ENCODE measurements at regions not wholly inside any gene's neighbourhood (a gene's known extent, or its start where the extent isn't known, plus 50 kb on each side); places are given as distances from the start of the nearest gene placed in this dataset.

DNA sequence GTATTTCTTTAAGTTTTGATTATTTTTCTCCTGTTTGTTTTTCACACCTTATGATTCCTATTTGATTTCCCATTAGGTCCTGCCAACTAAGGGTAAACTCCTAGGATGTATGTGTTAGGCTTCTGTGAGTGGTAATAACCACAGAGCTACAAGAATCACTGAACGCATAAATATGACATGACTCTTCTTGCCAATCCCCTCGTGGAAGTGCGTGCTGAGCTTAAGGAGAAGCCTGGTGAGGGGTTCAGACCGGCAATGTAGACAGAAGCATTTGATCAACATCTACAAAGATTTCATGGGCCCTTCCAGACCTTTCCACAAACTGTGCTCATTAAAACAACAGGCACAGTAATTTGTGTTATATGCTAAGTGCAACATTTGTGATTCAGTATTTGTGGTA, 273.8 kb upstream of the SNX7 start:
- Histone ChIP-seq H3K4me1 (no peaks in the 10 kb centered on the region), H3K4me3 (no peak overlapping the region), H3K36me3 (no peaks in the 10 kb centered on the region), H3K27ac (no peak overlapping the region), H3K9me3 (no peaks in the 10 kb centered on the region), H3K27me3 (no peaks in the 10 kb centered on the region)
- TF ChIP-seq POLR2A (IDR thresholded peaks at IDR 0.05) (no peak), POLR2AphosphoS5 (IDR thresholded peaks at IDR 0.05) (no peak)
- WGBS, 2 donors (ENCODE audit: low coverage in 1 of 2): 84 to 100% methylated on average over 2 to 4 of the region's 4 CpGs
- ATAC-seq: no peak

DNA sequence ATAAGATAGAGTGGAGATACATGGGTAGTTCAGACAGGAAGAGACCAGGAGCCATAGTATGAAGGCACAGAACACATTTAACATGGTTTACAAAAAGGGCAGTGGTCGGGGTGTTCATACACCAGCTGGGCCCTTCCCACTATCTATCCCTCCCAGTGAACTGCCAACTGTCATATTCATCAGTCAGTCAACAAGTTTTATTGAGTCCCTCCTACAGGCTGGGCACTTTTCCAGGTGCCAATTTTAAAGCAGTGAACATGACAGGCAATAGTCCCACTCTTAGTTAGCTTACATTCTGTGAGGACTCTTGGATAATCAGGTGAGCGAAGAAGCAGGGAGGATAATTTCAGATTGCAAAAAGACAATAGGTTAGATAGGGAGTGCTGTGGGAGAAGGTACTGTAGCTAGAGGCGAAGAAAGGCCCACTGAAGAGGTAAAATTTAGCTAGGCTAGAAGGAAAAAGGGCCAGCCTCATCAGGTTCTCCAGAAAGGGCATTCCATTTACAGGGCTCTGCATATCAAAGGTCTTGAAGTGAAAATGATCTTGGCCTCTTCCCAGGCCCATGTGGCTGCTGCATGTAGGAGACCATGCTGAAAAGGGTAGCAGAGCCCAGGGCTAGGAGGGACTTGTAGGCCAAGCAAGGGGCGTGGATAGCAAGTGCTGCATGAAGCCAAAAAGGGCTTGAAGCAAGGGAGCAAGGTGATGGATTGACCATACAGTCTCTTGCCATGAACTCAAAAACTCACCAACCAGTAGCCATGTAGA, 274.7 kb upstream of the SNX7 start:
- Histone ChIP-seq H3K4me1 (no peaks in the 10 kb centered on the region), H3K4me3 (no peak overlapping the region), H3K27me3 (no peaks in the 10 kb centered on the region), H3K9me3 (no peaks in the 10 kb centered on the region), H3K27ac (no peak overlapping the region), H3K36me3 (no peaks in the 10 kb centered on the region)
- 91 to 100% methylated on average over 1 to 3 of the region's 4 CpGs for WGBS, 2 donors (ENCODE audit: low coverage in 1 of 2)
- TF ChIP-seq POLR2AphosphoS5 (IDR thresholded peaks at IDR 0.05) (no peak), EP300 (IDR thresholded peaks at IDR 0.05) (no peak), CTCF (IDR thresholded peaks at IDR 0.05) (no peak), POLR2A (IDR thresholded peaks at IDR 0.05) (no peak)
- ATAC-seq: no peak

DNA sequence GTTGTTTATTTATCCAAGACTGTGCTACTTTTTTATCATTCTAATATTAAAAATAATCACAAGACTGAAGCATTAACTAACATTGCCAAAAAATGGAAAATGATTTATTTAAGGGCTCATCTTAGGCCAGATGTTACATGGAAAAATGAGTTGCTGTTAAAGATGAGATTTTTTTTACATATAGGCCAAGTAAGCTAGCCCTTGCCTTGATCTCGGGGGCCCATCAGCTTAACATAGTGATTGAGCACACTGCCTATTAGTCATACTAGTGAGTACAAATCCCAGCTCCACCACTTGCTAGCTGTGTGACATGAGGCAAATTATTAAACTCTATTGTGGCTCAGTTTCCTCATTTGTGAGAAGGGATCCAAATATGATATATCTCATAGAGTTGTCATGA, 275.9 kb upstream of the SNX7 start:
- Histone ChIP-seq H3K4me3 (no peak overlapping the region), H3K27ac (no peak overlapping the region), H3K9me3 (no peaks in the 10 kb centered on the region), H3K36me3 (no peaks in the 10 kb centered on the region), H3K4me1 (no peaks in the 10 kb centered on the region), H3K27me3 (no peaks in the 10 kb centered on the region)
- ATAC-seq: no peak
- WGBS, 2 donors (ENCODE audit: low coverage in 1 of 2): 43 to 60% methylated on average over 1 of the region's 1 CpG
- no peak for TF ChIP-seq EP300 (IDR thresholded peaks at IDR 0.05)
- no peak for TF ChIP-seq CTCF (IDR thresholded peaks at IDR 0.05)
- TF ChIP-seq POLR2AphosphoS5 (IDR thresholded peaks at IDR 0.05): no peak
- no peak for TF ChIP-seq POLR2A (IDR thresholded peaks at IDR 0.05)

DNA sequence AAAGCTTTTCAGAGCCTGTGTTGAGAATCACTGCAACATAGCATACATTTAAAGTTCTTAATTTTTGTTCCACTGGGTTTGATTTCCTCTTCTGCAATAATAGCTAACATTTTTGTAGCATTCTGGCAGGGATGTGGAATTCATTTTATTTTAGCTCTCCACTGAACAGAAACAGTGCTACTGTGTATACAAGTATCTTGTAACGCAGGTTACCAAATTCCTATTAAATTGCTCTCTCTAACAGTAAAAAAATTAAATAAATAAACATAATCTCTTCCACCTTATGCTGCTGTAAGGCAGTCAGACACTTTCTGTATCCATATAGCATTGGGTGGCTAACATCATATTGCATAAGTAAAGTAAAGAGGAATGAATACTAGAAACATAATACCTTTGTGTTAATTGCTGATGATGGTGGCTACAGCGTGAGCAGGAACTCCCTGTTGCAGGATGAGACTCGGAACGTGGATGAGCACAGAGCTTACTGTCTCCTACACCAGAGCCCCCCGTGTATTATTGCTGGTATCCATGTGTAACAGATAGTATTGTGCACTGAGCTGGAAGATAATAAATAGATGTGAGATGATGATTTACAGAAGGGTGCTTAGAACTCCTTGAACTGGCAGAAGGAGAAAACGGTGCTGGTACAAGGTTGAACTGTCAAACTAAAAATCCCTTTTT, 276.9 kb upstream of the SNX7 start:
- H3K4me3 ChIP-seq: no peak overlapping the region
- no peaks in the 10 kb centered on the region for H3K4me1 ChIP-seq
- H3K27ac ChIP-seq: no peak overlapping the region
- TF ChIP-seq CTCF (IDR thresholded peaks at IDR 0.05): no peak
- TF ChIP-seq POLR2A (IDR thresholded peaks at IDR 0.05): no peak
- TF ChIP-seq POLR2AphosphoS5 (IDR thresholded peaks at IDR 0.05): no peak
- no peak for TF ChIP-seq EP300 (IDR thresholded peaks at IDR 0.05)
- H3K9me3 ChIP-seq: no peaks in the 10 kb centered on the region
- 54 to 67% methylated on average over 6 of the region's 6 CpGs for WGBS, 2 donors (ENCODE audit: low coverage in 1 of 2)
- H3K27me3 ChIP-seq: no peaks in the 10 kb centered on the region
- ATAC-seq: no peak
- H3K36me3 ChIP-seq: no peaks in the 10 kb centered on the region

GRCh38 chr1:98382986-98383740, 278.4 kb upstream of the SNX7 start:
- no peak overlapping the region for H3K27ac ChIP-seq
- no peak for ATAC-seq
- H3K27me3 ChIP-seq: no peaks in the 10 kb centered on the region
- H3K36me3 ChIP-seq: no peaks in the 10 kb centered on the region
- no peaks in the 10 kb centered on the region for H3K4me1 ChIP-seq
- 59 to 66% methylated on average over 5 of the region's 5 CpGs for WGBS, 2 donors (ENCODE audit: low coverage in 1 of 2)
- no peak overlapping the region for H3K4me3 ChIP-seq
- no peaks in the 10 kb centered on the region for H3K9me3 ChIP-seq
- TF ChIP-seq EP300 (IDR thresholded peaks at IDR 0.05) (no peak), CTCF (IDR thresholded peaks at IDR 0.05) (no peak), POLR2A (IDR thresholded peaks at IDR 0.05) (no peak), POLR2AphosphoS5 (IDR thresholded peaks at IDR 0.05) (no peak)
